Loucy (cell line): ENCODE measurements at regions not wholly inside any gene's neighbourhood (a gene's known extent, or its start where the extent isn't known, plus 50 kb on each side); places are given as distances from the start of the nearest gene placed in this dataset.

Source experiments
- H2AFZ ChIP-seq: fragments of 200-600 bp; sonication (generic); 2 replicates; pipeline ENCODE4 v1.6.0; 2016; ENCODE audit warnings: antibody characterized with exemption, mild to moderate bottlenecking, low read length, moderate library complexity
- H3F3A ChIP-seq: fragments of 200-600 bp; 2 replicates; pipeline ENCODE4 v1.6.0; 2016; ENCODE audit warnings: antibody characterized with exemption, low read depth, mild to moderate bottlenecking
- H3K27me3 ChIP-seq: fragments of 200-600 bp; sonication (generic); 2 replicates; pipeline ENCODE4 v1.6.1; 2014; ENCODE audit warnings: low read length, mild to moderate bottlenecking; ENCODE audit not compliant: insufficient read depth, poor library complexity, severe bottlenecking
- H3K36me3 ChIP-seq: fragments of 200-600 bp; sonication (generic); 2 replicates; pipeline ENCODE4 v1.6.1; 2016; ENCODE audit warnings: low read length; ENCODE audit not compliant: insufficient read depth
- H3K4me1 ChIP-seq: fragments of 200-600 bp; sonication (generic); 2 replicates; pipeline ENCODE4 v1.5.1; 2014; ENCODE audit warnings: low read length, mild to moderate bottlenecking; ENCODE audit not compliant: insufficient read depth, poor library complexity, severe bottlenecking
- H3K4me2 ChIP-seq: fragments of 200-600 bp; sonication (generic); 2 replicates; pipeline ENCODE4 v1.6.0; 2014; ENCODE audit warnings: antibody characterized with exemption, low read length, low read depth, mild to moderate bottlenecking; ENCODE audit not compliant: poor library complexity, severe bottlenecking
- H3K4me3 ChIP-seq: fragments of 200-600 bp; sonication (generic); 2 replicates; pipeline ENCODE4 v1.5.1; 2014; ENCODE audit warnings: low read length, mild to moderate bottlenecking, mixed read lengths; ENCODE audit not compliant: poor library complexity, severe bottlenecking
- H3K79me2 ChIP-seq: fragments of 200-600 bp; sonication (generic); 2 replicates; pipeline ENCODE4 v1.6.1; 2014; ENCODE audit warnings: low read length; ENCODE audit not compliant: insufficient read depth
- H3K9ac ChIP-seq: fragments of 200-600 bp; sonication (generic); 2 replicates; pipeline ENCODE4 v1.6.0; 2014; ENCODE audit warnings: mild to moderate bottlenecking, low read depth, low read length, moderate library complexity; ENCODE audit not compliant: poor library complexity, severe bottlenecking
- H3K9me2 ChIP-seq: fragments of 200-600 bp; sonication (generic); replicated peaks from 2 replicates; pipeline ENCODE4 v1.6.1; 2016; ENCODE audit warnings: low read depth, low read length, mixed read lengths
- H3K9me3 ChIP-seq: fragments of 200-600 bp; sonication (generic); 2 replicates; pipeline ENCODE4 v1.6.1; 2014; ENCODE audit warnings: mild to moderate bottlenecking, antibody characterized with exemption, low read length, low read depth; ENCODE audit not compliant: insufficient read depth
- H4K20me1 ChIP-seq: fragments of 200-600 bp; sonication (generic); 2 replicates; pipeline ENCODE4 v1.6.0; 2014; ENCODE audit warnings: antibody characterized with exemption, low read length, mild to moderate bottlenecking; ENCODE audit not compliant: insufficient read depth, poor library complexity, severe bottlenecking
- CTCF ChIP-seq: fragments of 200-600 bp; sonication (generic); conservative IDR thresholded peaks from 2 replicates; pipeline ENCODE4 v1.5.1; 2014; ENCODE audit warnings: mild to moderate bottlenecking, antibody characterized with exemption, low read length
- EZH2phosphoT487 ChIP-seq: fragments of 200-600 bp; IDR thresholded peaks from 2 replicates; pipeline ENCODE4 v1.6.1; 2018; ENCODE audit warnings: antibody characterized with exemption, mild to moderate bottlenecking, moderate library complexity, borderline replicate concordance

- H3K4me2 ChIP-seq = no peak overlapping the region
- H3K27me3 ChIP-seq = no peaks in the 10 kb centered on the region
- H3K4me1 ChIP-seq = no peaks in the 10 kb centered on the region
- no peaks in the 10 kb centered on the region for H4K20me1 ChIP-seq
- no peaks in the 10 kb centered on the region for H3K9me2 ChIP-seq
- no peak overlapping the region for H2AFZ ChIP-seq
- H3K9me3 ChIP-seq = no peaks in the 10 kb centered on the region
- TF ChIP-seq CTCF (no peak), EZH2phosphoT487 (no peak)
- H3K4me3 ChIP-seq = no peak overlapping the region
- H3F3A ChIP-seq = no peaks in the 10 kb centered on the region
- H3K9ac ChIP-seq = no peak overlapping the region
- no peaks in the 10 kb centered on the region for H3K36me3 ChIP-seq
- no peaks in the 10 kb centered on the region for H3K79me2 ChIP-seq
These were observed 269.5 kb upstream of the LRRC3B start for GRCh38 chr3:26353097-26353496.

- no peaks in the 10 kb centered on the region for H3K27me3 ChIP-seq
- TF ChIP-seq EZH2phosphoT487 (no peak), CTCF (no peak)
- H4K20me1 ChIP-seq = no peaks in the 10 kb centered on the region
- no peaks in the 10 kb centered on the region for H3K9me3 ChIP-seq
- no peaks in the 10 kb centered on the region for H3K9me2 ChIP-seq
- H3F3A ChIP-seq = no peaks in the 10 kb centered on the region
- no peak overlapping the region for H3K4me2 ChIP-seq
- H2AFZ ChIP-seq = no peak overlapping the region
- H3K36me3 ChIP-seq = no peaks in the 10 kb centered on the region
- H3K4me3 ChIP-seq = no peak overlapping the region
- no peaks in the 10 kb centered on the region for H3K4me1 ChIP-seq
- no peak overlapping the region for H3K9ac ChIP-seq
- no peaks in the 10 kb centered on the region for H3K79me2 ChIP-seq
These were observed 264.2 kb upstream of the LRRC3B start for GRCh38 chr3:26358405-26358804.

GRCh38 chr3:26365706-26366105, 256.9 kb upstream of the LRRC3B start:
- no peak overlapping the region for H2AFZ ChIP-seq
- H3K79me2 ChIP-seq = no peaks in the 10 kb centered on the region
- H3K27me3 ChIP-seq = no peaks in the 10 kb centered on the region
- no peak overlapping the region for H3K9ac ChIP-seq
- H4K20me1 ChIP-seq = no peaks in the 10 kb centered on the region
- H3K9me2 ChIP-seq = no peaks in the 10 kb centered on the region
- no peak overlapping the region for H3K4me2 ChIP-seq
- H3K36me3 ChIP-seq = no peaks in the 10 kb centered on the region
- no peaks in the 10 kb centered on the region for H3K4me1 ChIP-seq
- TF ChIP-seq EZH2phosphoT487 (no peak), CTCF (no peak)
- no peak overlapping the region for H3K4me3 ChIP-seq
- H3K9me3 ChIP-seq = no peaks in the 10 kb centered on the region
- H3F3A ChIP-seq = no peaks in the 10 kb centered on the region
